Mesenchymal stem cell (in vitro differentiated cells and primary cell): ENCODE measurements at regions not wholly inside any gene's neighbourhood (a gene's known extent, or its start where the extent isn't known, plus 50 kb on each side); places are given as distances from the start of the nearest gene placed in this dataset.
A peak's percentile ranks its signal among the peaks of the same experiment; 100 is the strongest.

Experiments used
- DNase-seq: peaks from one replicate; pipeline ENCODE4 v3.0.0-alpha.2; 2013
- H2AFZ ChIP-seq: one replicate; pipeline ENCODE4 v1.6.1; 2013; ENCODE audit warnings: low read depth, mild to moderate bottlenecking, control low read depth, inconsistent platforms, low read length, moderate library complexity
- H2AK5ac ChIP-seq: 2 replicates; pipeline ENCODE4 v1.6.1; 2013; ENCODE audit warnings: low read length, moderate library complexity, mild to moderate bottlenecking, inconsistent platforms; ENCODE audit not compliant: severe bottlenecking
- H2BK120ac ChIP-seq: one replicate; pipeline ENCODE4 v1.6.1; 2013; ENCODE audit warnings: low read depth, mild to moderate bottlenecking, inconsistent platforms, low read length, moderate library complexity
- H2BK12ac ChIP-seq, 2 experiments: one replicate each; pipeline ENCODE4 v1.6.1; 2013; ENCODE audit warnings: inconsistent platforms in 2 of 2, low read length in 2 of 2, mild to moderate bottlenecking in 2 of 2, moderate library complexity in 2 of 2, control low read depth in 1 of 2
- H2BK15ac ChIP-seq: one replicate; pipeline ENCODE4 v1.6.1; 2013; ENCODE audit warnings: mild to moderate bottlenecking, low read depth, inconsistent platforms; ENCODE audit not compliant: poor library complexity, severe bottlenecking
- H2BK5ac ChIP-seq: 2 replicates; pipeline ENCODE4 v1.6.1; 2013; ENCODE audit warnings: low read depth, mild to moderate bottlenecking, low read length, control low read depth, inconsistent platforms; ENCODE audit not compliant: poor library complexity, severe bottlenecking
- H3K14ac ChIP-seq, 2 experiments: one replicate each; pipeline ENCODE4 v1.6.1; 2013; ENCODE audit warnings: inconsistent platforms in 2 of 2, low read length in 2 of 2, control low read depth in 1 of 2, mild to moderate bottlenecking in 1 of 2, moderate library complexity in 1 of 2
- H3K18ac ChIP-seq, 2 experiments: one replicate each; pipeline ENCODE4 v1.6.1; 2013; ENCODE audit warnings: inconsistent platforms in 2 of 2, low read length in 2 of 2, control low read depth in 1 of 2, low read depth in 1 of 2, mild to moderate bottlenecking in 1 of 2
- H3K23ac ChIP-seq, 2 experiments: one replicate each; pipeline ENCODE4 v1.6.1; 2013; ENCODE audit warnings: inconsistent platforms in 2 of 2, low read length in 2 of 2, mild to moderate bottlenecking in 2 of 2, moderate library complexity in 2 of 2, control low read depth in 1 of 2
- H3K27ac ChIP-seq: 2 replicates; pipeline ENCODE4 v1.5.1; 2013; ENCODE audit warnings: mild to moderate bottlenecking, moderate library complexity, low read length, control low read depth, inconsistent platforms; ENCODE audit not compliant: poor library complexity, severe bottlenecking
- H3K27me3 ChIP-seq, 2 experiments: 2 replicates each; pipeline versions ENCODE4 v1.6.1 to v1.7.0; 2013; ENCODE audit warnings: low read length in 2 of 2, mild to moderate bottlenecking in 2 of 2, moderate library complexity in 2 of 2, control low read depth in 1 of 2, inconsistent platforms in 1 of 2; ENCODE audit not compliant: control insufficient read depth in 1 of 2, insufficient read depth in 1 of 2
- H3K36me3 ChIP-seq, 2 experiments: 2 replicates each; pipeline versions ENCODE4 v1.6.1 to v1.7.0; 2013; ENCODE audit warnings: low read length in 2 of 2, control low read depth in 1 of 2, inconsistent platforms in 1 of 2, low read depth in 1 of 2, mild to moderate bottlenecking in 1 of 2; ENCODE audit not compliant: insufficient read depth in 2 of 2, control insufficient read depth in 1 of 2
- H3K4ac ChIP-seq, 2 experiments: one replicate each; pipeline ENCODE4 v1.6.1; 2013; ENCODE audit warnings: inconsistent platforms in 2 of 2, low read length in 2 of 2, mild to moderate bottlenecking in 2 of 2, moderate library complexity in 2 of 2, control low read depth in 1 of 2, low read depth in 1 of 2
- H3K4me1 ChIP-seq: 2 replicates; pipeline ENCODE4 v1.6.1; 2013; ENCODE audit warnings: low read depth, low read length, control low read depth; ENCODE audit not compliant: control insufficient read depth, insufficient read depth
- H3K4me2 ChIP-seq: 2 replicates; pipeline ENCODE4 v1.6.1; 2013; ENCODE audit warnings: low read length, mild to moderate bottlenecking, inconsistent platforms; ENCODE audit not compliant: poor library complexity, severe bottlenecking
- H3K4me3 ChIP-seq, 2 experiments: 2 replicates each; pipeline versions ENCODE4 v1.5.1 to v1.7.0; 2013; ENCODE audit warnings: low read length in 2 of 2, mild to moderate bottlenecking in 2 of 2, control low read depth in 1 of 2, low read depth in 1 of 2; ENCODE audit not compliant: insufficient read depth in 1 of 2
- H3K79me1 ChIP-seq: replicated peaks from 2 replicates; pipeline ENCODE4 v1.6.1; 2013; ENCODE audit warnings: mild to moderate bottlenecking, control low read depth, low read length, inconsistent platforms; ENCODE audit not compliant: poor library complexity, severe bottlenecking
- H3K9ac ChIP-seq: 2 replicates; pipeline ENCODE4 v1.7.0; 2013; ENCODE audit warnings: mild to moderate bottlenecking, low read length, moderate library complexity
- H3K9me3 ChIP-seq: 2 replicates; pipeline ENCODE4 v1.7.0; 2013; ENCODE audit warnings: mild to moderate bottlenecking, low read length; ENCODE audit not compliant: control insufficient read depth
- H4K8ac ChIP-seq: one replicate; pipeline ENCODE4 v1.6.1; 2013; ENCODE audit warnings: inconsistent platforms, mild to moderate bottlenecking, low read length, moderate library complexity
- H4K91ac ChIP-seq: one replicate; pipeline ENCODE4 v1.6.1; 2013; ENCODE audit warnings: mild to moderate bottlenecking, low read length, inconsistent platforms
- WGBS: methylation state at CpG from one replicate; pipeline ENCODE4 v1.1.7; 2013; ENCODE audit warnings: mixed read lengths; 5-methylcytosine and 5-hydroxymethylcytosine counted together

DNA sequence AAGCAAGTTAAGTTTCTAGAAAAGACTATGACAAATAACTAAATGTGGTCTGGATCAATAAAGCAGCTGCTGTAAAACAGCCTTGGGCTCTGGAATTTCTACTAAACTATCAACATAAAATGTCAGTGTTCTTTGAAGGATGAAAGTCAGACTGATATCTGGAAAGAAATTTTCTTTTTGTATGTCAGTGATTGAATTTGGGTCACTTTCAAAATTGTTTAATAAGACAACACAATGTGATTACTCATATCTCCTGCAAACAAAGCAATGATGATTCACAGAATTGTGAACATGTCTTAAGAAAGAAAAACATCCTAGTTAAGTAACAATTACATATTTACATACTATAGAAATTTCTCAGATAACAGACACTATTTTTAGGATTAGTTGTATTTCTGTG lies 826.4 kb downstream of the PLA2G4A start:
- Histone ChIP-seq H3K4me2 (no peak overlapping the region), H3K18ac (no peak overlapping the region), H2BK5ac (no peak overlapping the region), H3K4me1 (no peaks in the 10 kb centered on the region), H2BK12ac (no peak overlapping the region), H2AK5ac (no peak overlapping the region), H3K27ac (no peak overlapping the region), H3K36me3 (no peaks in the 10 kb centered on the region), H3K4me3 (no peak overlapping the region), H3K23ac (no peak overlapping the region), H4K91ac (no peak overlapping the region), H3K4ac (no peak overlapping the region), H2AFZ (no peak overlapping the region), H2BK15ac (no peak overlapping the region), H3K79me1 (no peaks in the 10 kb centered on the region), H3K27me3 (no peaks in the 10 kb centered on the region), H2BK120ac (no peak overlapping the region), H3K9ac (no peak overlapping the region), H4K8ac (no peak overlapping the region), H3K9me3 (no peaks in the 10 kb centered on the region), H3K14ac (no peak overlapping the region)
- DNase-seq = no peak

DNA sequence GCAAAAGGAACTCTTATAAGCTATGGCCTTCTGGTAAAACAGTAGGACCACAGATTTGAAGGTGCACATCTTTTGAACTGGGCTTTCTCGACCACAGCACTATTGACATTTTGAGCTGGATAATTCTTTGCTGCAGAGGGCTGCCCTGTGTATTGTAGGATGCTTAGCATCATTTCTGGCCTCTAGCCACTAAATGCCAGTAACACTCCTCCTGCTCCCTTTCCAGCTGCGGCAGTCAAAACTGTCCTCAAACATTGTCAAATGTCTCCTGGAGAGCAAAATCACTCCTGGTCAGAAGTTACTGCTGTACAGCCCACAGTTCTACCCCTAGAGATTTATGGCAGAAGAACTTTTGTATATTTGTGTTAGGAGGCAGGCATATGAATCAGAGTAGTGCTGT lies 836.7 kb downstream of the PLA2G4A start:
- H3K14ac ChIP-seq = no peak overlapping the region
- no peak overlapping the region for H3K4me2 ChIP-seq
- H2BK5ac ChIP-seq = no peak overlapping the region
- no peak overlapping the region for H3K9ac ChIP-seq
- H3K36me3 ChIP-seq = no peaks in the 10 kb centered on the region
- no peak for DNase-seq
- H2AK5ac ChIP-seq = no peak overlapping the region
- WGBS = 67% methylated on average over 2 of the region's 2 CpGs
- no peak overlapping the region for H2BK120ac ChIP-seq
- H4K8ac ChIP-seq = no peak overlapping the region
- H3K27ac ChIP-seq = no peak overlapping the region
- H2AFZ ChIP-seq = no peak overlapping the region
- H3K79me1 ChIP-seq = no peaks in the 10 kb centered on the region
- no peak overlapping the region for H3K4ac ChIP-seq
- no peak overlapping the region for H3K18ac ChIP-seq
- H3K23ac ChIP-seq = peak overlapping the region in 1 of 2 experiments; percentile 6
- no peaks in the 10 kb centered on the region for H3K9me3 ChIP-seq
- H3K4me1 ChIP-seq = no peaks in the 10 kb centered on the region
- no peak overlapping the region for H3K4me3 ChIP-seq
- no peak overlapping the region for H2BK15ac ChIP-seq
- no peak overlapping the region for H2BK12ac ChIP-seq
- H4K91ac ChIP-seq = no peak overlapping the region
- H3K27me3 ChIP-seq = no peaks in the 10 kb centered on the region

DNA sequence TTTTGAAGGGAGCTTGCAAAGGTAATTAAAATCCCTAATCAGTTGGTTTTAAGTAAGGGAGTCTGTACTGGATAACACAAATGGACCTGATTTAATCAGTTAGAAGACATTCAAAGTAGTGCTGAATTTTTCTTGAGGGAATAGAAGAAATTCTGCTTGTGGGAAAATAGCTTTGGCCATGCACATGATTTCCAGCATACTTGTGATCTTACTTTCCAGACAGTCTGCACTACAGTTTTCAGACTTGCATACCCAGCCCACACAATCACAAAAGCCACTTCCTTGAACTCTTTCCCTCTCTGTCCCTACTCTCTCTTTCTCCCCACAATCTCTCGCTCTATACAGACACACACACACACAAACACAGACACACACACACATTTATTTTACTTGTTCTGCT lies 852.1 kb downstream of the PLA2G4A start:
- Histone ChIP-seq H3K4ac (no peak overlapping the region), H3K4me3 (no peak overlapping the region), H3K14ac (no peak overlapping the region), H4K91ac (no peak overlapping the region), H3K79me1 (no peaks in the 10 kb centered on the region), H2AK5ac (no peak overlapping the region), H3K4me1 (no peaks in the 10 kb centered on the region), H3K27ac (no peak overlapping the region), H2BK120ac (no peak overlapping the region), H3K4me2 (no peak overlapping the region), H3K18ac (no peak overlapping the region), H3K9ac (no peak overlapping the region), H2AFZ (no peak overlapping the region), H2BK5ac (no peak overlapping the region), H4K8ac (no peak overlapping the region), H3K9me3 (no peaks in the 10 kb centered on the region), H2BK12ac (no peak overlapping the region), H3K36me3 (no peaks in the 10 kb centered on the region), H3K27me3 (no peaks in the 10 kb centered on the region), H2BK15ac (no peak overlapping the region), H3K23ac (no peak overlapping the region)
- 54% methylated on average over 1 of the region's 1 CpG for WGBS
- DNase-seq = peak; percentile 58

DNA sequence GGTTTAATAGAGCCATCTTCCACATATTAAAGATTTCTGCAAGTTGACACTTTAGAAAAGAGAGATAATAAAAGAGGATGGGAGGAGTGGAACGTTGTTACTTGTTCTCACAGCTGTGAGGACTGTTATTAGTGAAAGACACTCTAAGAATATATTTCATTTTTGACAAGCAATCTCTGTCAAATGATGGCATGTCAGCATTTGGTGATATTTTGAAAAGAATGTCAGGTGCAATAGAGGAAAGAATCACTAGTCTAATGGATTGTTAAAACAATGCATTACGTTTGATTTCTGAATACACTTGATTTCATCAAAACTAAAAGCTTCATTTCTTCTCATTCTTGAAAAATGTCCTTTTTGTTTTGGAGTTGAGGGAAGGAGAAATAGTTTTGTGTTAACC lies 853.4 kb downstream of the PLA2G4A start:
- Histone ChIP-seq H4K91ac (no peak overlapping the region), H2BK5ac (no peak overlapping the region), H3K4me1 (no peaks in the 10 kb centered on the region), H2AFZ (no peak overlapping the region), H2BK120ac (no peak overlapping the region), H3K23ac (no peak overlapping the region), H3K14ac (no peak overlapping the region), H3K4me2 (no peak overlapping the region), H2BK12ac (no peak overlapping the region), H3K9ac (no peak overlapping the region), H3K27me3 (no peaks in the 10 kb centered on the region), H3K4me3 (no peak overlapping the region), H4K8ac (no peak overlapping the region), H3K27ac (no peak overlapping the region), H2BK15ac (no peak overlapping the region), H2AK5ac (no peak overlapping the region), H3K4ac (no peak overlapping the region), H3K9me3 (no peaks in the 10 kb centered on the region), H3K36me3 (no peaks in the 10 kb centered on the region), H3K79me1 (no peaks in the 10 kb centered on the region), H3K18ac (no peak overlapping the region)
- WGBS = 83% methylated on average over 1 of the region's 2 CpGs
- DNase-seq = no peak
